ENCODE measurements at regions not wholly inside any gene's neighbourhood (a gene's known extent, or its start where the extent isn't known, plus 50 kb on each side); places are given as distances from the start of the nearest gene placed in this dataset.

- Histone ChIP-seq H3K27ac (replicated peaks in 1 of 4) (no peak overlapping the region), H3K4me3 (no peak overlapping the region), H3K36me3 (no peaks in the 10 kb centered on the region), H3K4me1 (peaks cover 0 to 26% (median 11%) of the 10 kb centered on the region in 4 donors), H3K27me3 (no peaks in the 10 kb centered on the region), H3K9me3 (no peaks in the 10 kb centered on the region)
- no peak for DNase-seq (ENCODE audit: extremely low spot score)
- intact Hi-C loops (cut with DNase I), result no loop called here
- TF ChIP-seq POLR2AphosphoS5 (IDR thresholded peaks at IDR 0.05) (no peak), EP300 (IDR thresholded peaks at IDR 0.05) (no peak), POLR2A (IDR thresholded peaks at IDR 0.05; ENCODE audit: low read depth) (no peak)
- TF ChIP-seq, protein P1, sequence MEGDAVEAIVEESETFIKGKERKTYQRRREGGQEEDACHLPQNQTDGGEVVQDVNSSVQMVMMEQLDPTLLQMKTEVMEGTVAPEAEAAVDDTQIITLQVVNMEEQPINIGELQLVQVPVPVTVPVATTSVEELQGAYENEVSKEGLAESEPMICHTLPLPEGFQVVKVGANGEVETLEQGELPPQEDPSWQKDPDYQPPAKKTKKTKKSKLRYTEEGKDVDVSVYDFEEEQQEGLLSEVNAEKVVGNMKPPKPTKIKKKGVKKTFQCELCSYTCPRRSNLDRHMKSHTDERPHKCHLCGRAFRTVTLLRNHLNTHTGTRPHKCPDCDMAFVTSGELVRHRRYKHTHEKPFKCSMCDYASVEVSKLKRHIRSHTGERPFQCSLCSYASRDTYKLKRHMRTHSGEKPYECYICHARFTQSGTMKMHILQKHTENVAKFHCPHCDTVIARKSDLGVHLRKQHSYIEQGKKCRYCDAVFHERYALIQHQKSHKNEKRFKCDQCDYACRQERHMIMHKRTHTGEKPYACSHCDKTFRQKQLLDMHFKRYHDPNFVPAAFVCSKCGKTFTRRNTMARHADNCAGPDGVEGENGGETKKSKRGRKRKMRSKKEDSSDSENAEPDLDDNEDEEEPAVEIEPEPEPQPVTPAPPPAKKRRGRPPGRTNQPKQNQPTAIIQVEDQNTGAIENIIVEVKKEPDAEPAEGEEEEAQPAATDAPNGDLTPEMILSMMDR (IDR thresholded peaks at IDR 0.05), result no peak
Measured at GRCh38 chr7:41624818-41625217, 78.1 kb downstream of the INHBA start.

DNA sequence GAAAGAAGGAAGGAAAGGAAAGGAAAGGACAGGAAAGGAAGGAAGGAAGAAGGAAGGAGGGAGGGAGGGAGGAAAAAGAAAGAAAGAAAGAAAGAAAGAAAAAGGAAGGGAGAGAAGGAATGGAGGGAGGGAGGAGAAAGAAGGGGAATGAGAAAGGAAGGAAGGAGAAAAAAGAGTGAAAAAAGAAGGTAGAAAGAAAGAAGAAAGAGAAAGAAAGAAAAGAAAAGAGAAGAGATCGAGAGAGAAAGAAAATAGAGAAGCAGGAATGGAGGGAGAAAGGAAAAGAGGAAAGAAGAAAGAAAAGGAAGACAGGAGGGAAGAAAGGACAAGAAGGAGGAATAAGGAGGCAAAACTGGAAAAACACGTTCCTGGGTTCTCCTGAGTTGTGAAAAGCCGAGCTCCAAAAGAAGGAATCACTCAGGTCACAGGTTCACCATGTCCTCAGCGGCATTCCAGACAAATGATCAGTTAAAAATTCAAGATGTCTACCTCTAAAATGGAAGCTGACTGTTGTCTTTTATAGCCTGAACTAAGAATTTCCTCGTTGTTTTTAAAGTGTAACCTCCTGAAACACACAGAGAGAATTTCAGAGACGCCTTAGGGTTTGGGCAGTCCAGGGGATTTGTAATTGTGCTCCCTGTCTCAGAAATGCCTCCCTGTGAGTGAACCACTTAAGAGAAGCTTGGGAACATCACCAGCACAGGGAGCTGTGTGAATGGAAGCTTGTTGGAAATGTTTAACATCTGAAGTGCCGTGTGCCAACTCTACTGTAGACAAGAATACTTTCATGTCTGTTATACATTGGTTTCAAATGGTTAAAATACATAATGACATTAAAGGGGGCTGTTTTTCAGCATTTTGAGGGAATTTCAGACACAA, 80.7 kb downstream of the INHBA start:
- H3K27me3 ChIP-seq, result no peaks in the 10 kb centered on the region
- H3K4me1 ChIP-seq, result peaks cover 0 to 6% (median 0%) of the 10 kb centered on the region in 4 donors
- H3K4me3 ChIP-seq, result no peak overlapping the region
- DNase-seq (ENCODE audit: extremely low spot score), result no peak
- H3K36me3 ChIP-seq, result no peaks in the 10 kb centered on the region
- intact Hi-C loops (cut with DNase I), result no loop called here
- H3K9me3 ChIP-seq, result no peaks in the 10 kb centered on the region
- WGBS, result 80% methylated on average over 7 of the region's 7 CpGs
- no peak overlapping the region for H3K27ac ChIP-seq (replicated peaks in 1 of 4)
- TF ChIP-seq POLR2AphosphoS5 (IDR thresholded peaks at IDR 0.05), result no peak
- TF ChIP-seq EP300 (IDR thresholded peaks at IDR 0.05), result no peak
- TF ChIP-seq, protein P1 (IDR thresholded peaks at IDR 0.05), result no peak
- no peak for TF ChIP-seq POLR2A (IDR thresholded peaks at IDR 0.05; ENCODE audit: low read depth)

DNA sequence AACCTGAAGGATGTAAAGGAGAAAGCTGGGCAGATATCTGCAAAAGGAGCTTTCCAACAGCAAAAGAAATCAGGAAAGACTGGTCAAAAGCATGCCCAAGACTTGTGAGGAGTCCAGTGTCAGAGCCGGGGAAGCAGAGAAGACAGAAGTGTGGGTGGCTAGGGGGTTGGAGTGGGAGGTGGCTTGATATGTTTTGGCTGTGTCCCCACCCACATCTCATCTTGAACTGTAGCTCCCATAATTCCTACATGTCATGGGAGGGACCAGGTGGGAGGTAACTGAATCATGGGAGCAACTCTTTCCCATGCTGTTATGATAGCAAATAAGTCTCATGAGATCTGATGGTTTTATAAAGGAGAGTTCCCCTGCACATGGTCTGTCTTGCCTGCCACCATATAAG, 84.9 kb downstream of the INHBA start:
- Histone ChIP-seq H3K4me3 (no peak overlapping the region), H3K4me1 (no peaks in the 10 kb centered on the region), H3K36me3 (no peaks in the 10 kb centered on the region), H3K9me3 (no peaks in the 10 kb centered on the region), H3K27me3 (no peaks in the 10 kb centered on the region), H3K27ac (replicated peaks in 1 of 4) (no peak overlapping the region)
- intact Hi-C loops (cut with DNase I), result no loop called here
- DNase-seq (ENCODE audit: extremely low spot score), result no peak
- TF ChIP-seq POLR2AphosphoS5 (IDR thresholded peaks at IDR 0.05), result no peak
- no peak for TF ChIP-seq POLR2A (IDR thresholded peaks at IDR 0.05; ENCODE audit: low read depth)
- TF ChIP-seq EP300 (IDR thresholded peaks at IDR 0.05), result no peak
- TF ChIP-seq, protein P1 (IDR thresholded peaks at IDR 0.05), result no peak
- WGBS, result 82% methylated on average over 1 of the region's 1 CpG

DNA sequence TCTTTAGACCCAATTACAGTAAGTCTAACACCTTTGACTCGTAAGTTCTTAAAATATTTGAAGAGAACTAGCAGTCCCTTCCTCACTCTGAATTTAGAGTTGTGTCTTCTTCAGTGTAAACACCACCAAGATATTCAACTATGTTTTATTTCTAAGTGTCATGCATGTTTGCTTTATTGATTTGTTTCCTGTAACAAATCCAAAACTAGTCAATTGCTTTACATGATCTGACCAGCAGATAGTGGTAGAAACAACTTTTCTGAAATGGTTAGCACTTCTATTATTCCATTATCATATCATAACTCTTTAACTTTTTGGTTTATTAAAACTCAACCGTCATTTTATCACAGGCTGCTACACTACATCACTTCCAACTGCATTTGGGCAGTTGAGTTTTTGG, 90.1 kb downstream of the INHBA start:
- H3K27ac ChIP-seq (replicated peaks in 1 of 4), result no peak overlapping the region
- no peak overlapping the region for H3K4me3 ChIP-seq
- H3K27me3 ChIP-seq, result no peaks in the 10 kb centered on the region
- no peak for TF ChIP-seq POLR2A (IDR thresholded peaks at IDR 0.05; ENCODE audit: low read depth)
- TF ChIP-seq, protein P1 (IDR thresholded peaks at IDR 0.05), result no peak
- no peak for TF ChIP-seq EP300 (IDR thresholded peaks at IDR 0.05)
- TF ChIP-seq POLR2AphosphoS5 (IDR thresholded peaks at IDR 0.05), result no peak
- 82% methylated on average over 2 of the region's 2 CpGs for WGBS
- H3K9me3 ChIP-seq, result no peaks in the 10 kb centered on the region
- intact Hi-C loops (cut with DNase I), result no loop called here
- DNase-seq (ENCODE audit: extremely low spot score), result no peak
- no peaks in the 10 kb centered on the region for H3K36me3 ChIP-seq
- H3K4me1 ChIP-seq, result no peaks in the 10 kb centered on the region
